Lung (tissue), 11 donors: ENCODE measurements at regions not wholly inside any gene's neighbourhood (a gene's known extent, or its start where the extent isn't known, plus 50 kb on each side); places are given as distances from the start of the nearest gene placed in this dataset.

Experiments used
- ATAC-seq: fragments of 200-7000 bp; cut with Tn5 transposase; one replicate; pipeline ENCODE4 v1.9.1; 2020; ENCODE audit warnings: moderate number of reproducible peaks; ENCODE audit not compliant: insufficient read depth, low FRiP score
- DNase-seq, 3 donors: peaks; one replicate each; pipeline ENCODE4 v3.0.0-alpha.2; 2013 to 2017
- H3K27ac ChIP-seq, 2 donors: one replicate each; pipeline ENCODE4 v1.5.1; 2013; ENCODE audit warnings: mild to moderate bottlenecking in 2 of 2, moderate library complexity in 2 of 2, control low read depth in 1 of 2, inconsistent platforms in 1 of 2, low read depth in 1 of 2, low read length in 1 of 2
- H3K27me3 ChIP-seq, 3 donors: one replicate each; pipeline ENCODE4 v1.5.1; 2013; ENCODE audit warnings: low read length in 2 of 3; ENCODE audit not compliant: control insufficient read depth in 3 of 3, insufficient read depth in 3 of 3
- H3K36me3 ChIP-seq, 4 donors: one replicate each; pipeline ENCODE4 v1.5.1; 2013; ENCODE audit warnings: low read length in 4 of 4, mild to moderate bottlenecking in 1 of 4, moderate library complexity in 1 of 4; ENCODE audit not compliant: control insufficient read depth in 4 of 4, insufficient read depth in 4 of 4
- H3K4me1 ChIP-seq, 5 donors: one replicate each; pipeline ENCODE4 v1.5.1; 2013; ENCODE audit warnings: low read length in 5 of 5, mild to moderate bottlenecking in 2 of 5, moderate library complexity in 1 of 5; ENCODE audit not compliant: control insufficient read depth in 5 of 5, insufficient read depth in 5 of 5
- H3K4me3 ChIP-seq: one replicate; pipeline ENCODE4 v1.5.1; 2013; ENCODE audit warnings: mild to moderate bottlenecking, control low read depth, moderate library complexity
- H3K9ac ChIP-seq, 2 donors: one replicate each; pipeline ENCODE4 v1.5.1; 2013; ENCODE audit warnings: low read length in 2 of 2, control low read depth in 1 of 2; ENCODE audit not compliant: insufficient read depth in 1 of 2
- H3K9me3 ChIP-seq, 4 donors: one replicate each; pipeline ENCODE4 v1.5.1; 2013; ENCODE audit warnings: low read length in 3 of 4, mild to moderate bottlenecking in 1 of 4, moderate library complexity in 1 of 4; ENCODE audit not compliant: control insufficient read depth in 4 of 4, insufficient read depth in 3 of 4
- WGBS, 2 donors: extraction: QIAGEN DNeasy Blood & Tissue Kit; methylation state at CpG; one replicate each; pipeline ENCODE4 v1.1.7; 2013; 5-methylcytosine and 5-hydroxymethylcytosine counted together
- TF ChIP-seq, protein P1 (sequence below): IDR thresholded peaks from 2 replicates; pipeline ENCODE4 v1.5.1; 2012; ENCODE audit warnings: mild to moderate bottlenecking; ENCODE audit errors: control extremely low read depth, extremely low read depth
- donor health status: control.
- donor health status: control.
- donor health status: Bipolar disorder and iron deficiency.
- donor health status: healthy.
- donor health status: DM: yes; HTN: yes; CAD: no.

DNA sequence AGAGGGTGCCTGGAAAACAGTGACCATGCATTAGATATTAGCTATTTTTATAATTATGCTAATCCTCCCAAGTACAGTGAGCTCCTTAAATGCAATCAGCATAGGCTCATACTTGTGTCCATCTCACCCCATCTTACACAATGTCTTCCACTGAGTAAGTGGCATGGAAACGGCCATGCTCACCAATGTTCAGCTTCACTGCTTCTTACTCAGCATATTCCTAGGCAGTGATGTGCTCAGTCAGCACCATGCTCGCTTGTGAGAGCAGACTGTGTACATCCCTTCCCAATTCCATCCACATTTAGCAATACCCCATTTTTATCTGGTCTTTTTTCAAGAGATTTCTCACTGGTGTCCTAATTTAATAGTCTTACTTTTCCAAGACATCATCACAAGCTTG, 454.8 kb upstream of the SOX9 start:
- Histone ChIP-seq H3K9ac (no peak overlapping the region), H3K27me3 (no peaks in the 10 kb centered on the region), H3K4me3 (no peak overlapping the region), H3K4me1 (no peaks in the 10 kb centered on the region), H3K9me3 (peaks cover 0 to 2% (median 0%) of the 10 kb centered on the region in 4 donors), H3K36me3 (no peaks in the 10 kb centered on the region), H3K27ac (no peak overlapping the region)
- WGBS, 2 donors = 71 to 78% methylated on average over 2 of the region's 2 CpGs
- TF ChIP-seq, protein P1, sequence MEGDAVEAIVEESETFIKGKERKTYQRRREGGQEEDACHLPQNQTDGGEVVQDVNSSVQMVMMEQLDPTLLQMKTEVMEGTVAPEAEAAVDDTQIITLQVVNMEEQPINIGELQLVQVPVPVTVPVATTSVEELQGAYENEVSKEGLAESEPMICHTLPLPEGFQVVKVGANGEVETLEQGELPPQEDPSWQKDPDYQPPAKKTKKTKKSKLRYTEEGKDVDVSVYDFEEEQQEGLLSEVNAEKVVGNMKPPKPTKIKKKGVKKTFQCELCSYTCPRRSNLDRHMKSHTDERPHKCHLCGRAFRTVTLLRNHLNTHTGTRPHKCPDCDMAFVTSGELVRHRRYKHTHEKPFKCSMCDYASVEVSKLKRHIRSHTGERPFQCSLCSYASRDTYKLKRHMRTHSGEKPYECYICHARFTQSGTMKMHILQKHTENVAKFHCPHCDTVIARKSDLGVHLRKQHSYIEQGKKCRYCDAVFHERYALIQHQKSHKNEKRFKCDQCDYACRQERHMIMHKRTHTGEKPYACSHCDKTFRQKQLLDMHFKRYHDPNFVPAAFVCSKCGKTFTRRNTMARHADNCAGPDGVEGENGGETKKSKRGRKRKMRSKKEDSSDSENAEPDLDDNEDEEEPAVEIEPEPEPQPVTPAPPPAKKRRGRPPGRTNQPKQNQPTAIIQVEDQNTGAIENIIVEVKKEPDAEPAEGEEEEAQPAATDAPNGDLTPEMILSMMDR = no peak
- no peak for ATAC-seq
- no peak for DNase-seq

DNA sequence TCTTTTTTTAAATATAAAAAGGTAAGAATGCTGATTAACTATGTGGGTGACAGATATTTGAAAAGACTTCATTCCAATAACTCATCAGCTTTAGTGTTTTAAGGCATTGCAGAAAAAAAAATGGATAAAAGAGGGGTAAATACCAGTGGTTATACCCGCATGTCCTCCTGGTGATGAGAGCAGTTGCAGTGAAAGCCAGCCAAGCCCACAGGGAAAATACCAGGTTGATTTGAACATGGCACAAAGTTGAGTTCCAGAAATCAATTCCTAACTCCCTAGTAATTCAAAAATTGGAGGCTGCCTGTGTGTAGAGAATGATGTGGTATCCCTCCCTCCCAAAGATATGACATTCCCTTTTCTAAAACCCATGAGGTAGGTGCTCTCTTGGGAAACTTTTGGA, 453.2 kb upstream of the SOX9 start:
- H3K4me3 ChIP-seq = no peak overlapping the region
- H3K27me3 ChIP-seq = no peaks in the 10 kb centered on the region
- DNase-seq (no peak), ATAC-seq (no peak)
- H3K9ac ChIP-seq = no peak overlapping the region
- 90% methylated on average over 1 of the region's 1 CpG for WGBS, 2 donors
- H3K4me1 ChIP-seq = no peaks in the 10 kb centered on the region
- TF ChIP-seq, protein P1 = no peak
- H3K9me3 ChIP-seq = peaks cover 0 to 2% (median 0%) of the 10 kb centered on the region in 4 donors
- H3K27ac ChIP-seq = no peak overlapping the region
- no peaks in the 10 kb centered on the region for H3K36me3 ChIP-seq

DNA sequence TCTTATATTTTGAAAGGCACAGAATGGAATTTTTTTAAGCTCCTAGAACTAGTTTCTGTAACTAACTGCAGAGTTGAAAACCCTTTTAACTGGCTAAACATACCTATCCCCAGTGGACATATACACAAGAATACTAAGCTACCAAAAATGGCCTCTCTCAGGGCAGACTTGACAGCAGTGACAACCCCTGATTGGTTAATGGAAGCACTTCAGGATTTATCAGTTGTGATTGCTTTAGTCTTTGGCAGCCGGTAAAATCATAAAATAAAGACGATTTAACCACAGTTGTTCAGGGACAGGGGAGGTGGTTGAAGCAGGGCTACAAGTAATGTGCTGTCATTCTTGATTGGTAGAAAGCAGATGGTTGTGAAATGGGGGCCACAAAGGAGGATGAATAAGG, 452.0 kb upstream of the SOX9 start:
- no peaks in the 10 kb centered on the region for H3K27me3 ChIP-seq
- no peak overlapping the region for H3K27ac ChIP-seq
- TF ChIP-seq, protein P1 = no peak
- peaks cover 0 to 2% (median 0%) of the 10 kb centered on the region in 4 donors for H3K9me3 ChIP-seq
- no peaks in the 10 kb centered on the region for H3K4me1 ChIP-seq
- ATAC-seq = no peak
- no peak overlapping the region for H3K4me3 ChIP-seq
- no peak overlapping the region for H3K9ac ChIP-seq
- 83 to 89% methylated on average over 2 of the region's 2 CpGs for WGBS, 2 donors
- no peaks in the 10 kb centered on the region for H3K36me3 ChIP-seq
- no peak for DNase-seq

DNA sequence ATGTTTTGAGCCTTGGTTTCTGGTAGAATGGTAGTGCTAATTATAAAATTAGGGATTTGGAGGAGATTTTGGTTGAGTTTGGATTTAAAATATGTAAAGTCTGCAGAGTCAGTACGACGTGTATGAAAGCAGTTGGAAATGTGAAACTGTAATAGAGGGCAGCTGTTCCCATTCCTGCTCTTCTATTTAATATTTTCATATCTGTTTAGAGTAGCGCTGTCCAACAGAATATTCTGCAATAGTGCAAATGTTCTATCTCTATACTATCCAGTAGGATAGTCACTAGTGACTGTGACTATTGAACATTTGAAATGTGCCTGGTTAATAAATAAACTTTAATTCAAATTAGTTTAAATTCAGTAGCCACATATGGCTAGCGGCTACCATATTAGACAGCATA, 443.4 kb upstream of the SOX9 start:
- Histone ChIP-seq H3K9me3 (no peaks in the 10 kb centered on the region), H3K36me3 (no peaks in the 10 kb centered on the region), H3K4me3 (no peak overlapping the region), H3K4me1 (no peaks in the 10 kb centered on the region), H3K27me3 (no peaks in the 10 kb centered on the region), H3K9ac (no peak overlapping the region), H3K27ac (no peak overlapping the region)
- peak in 2 of 3 donors; percentile 55 to 78 for DNase-seq
- TF ChIP-seq, protein P1 = no peak
- 71 to 86% methylated on average over 4 of the region's 4 CpGs for WGBS, 2 donors
- ATAC-seq = no peak
